A673 (cell line): ENCODE measurements at regions not wholly inside any gene's neighbourhood (a gene's known extent, or its start where the extent isn't known, plus 50 kb on each side); places are given as distances from the start of the nearest gene placed in this dataset.

Experiments
- EZH2 ChIP-seq: fragments of 200-600 bp; sonication (generic); IDR thresholded peaks from 2 replicates; pipeline ENCODE4 v1.6.1; 2017; ENCODE audit warnings: borderline replicate concordance, low read depth, mild to moderate bottlenecking, mixed read lengths, antibody characterized with exemption, low read length; ENCODE audit not compliant: poor library complexity, severe bottlenecking
- TF ChIP-seq, protein P1 (sequence below): fragments of 300-800, 200-600 bp; sonication (generic); conservative IDR thresholded peaks from 2 replicates; pipeline ENCODE4 v1.5.1; 2017; ENCODE audit warnings: low read depth, mild to moderate bottlenecking, antibody characterized with exemption, low read length, moderate library complexity, mixed read lengths

DNA sequence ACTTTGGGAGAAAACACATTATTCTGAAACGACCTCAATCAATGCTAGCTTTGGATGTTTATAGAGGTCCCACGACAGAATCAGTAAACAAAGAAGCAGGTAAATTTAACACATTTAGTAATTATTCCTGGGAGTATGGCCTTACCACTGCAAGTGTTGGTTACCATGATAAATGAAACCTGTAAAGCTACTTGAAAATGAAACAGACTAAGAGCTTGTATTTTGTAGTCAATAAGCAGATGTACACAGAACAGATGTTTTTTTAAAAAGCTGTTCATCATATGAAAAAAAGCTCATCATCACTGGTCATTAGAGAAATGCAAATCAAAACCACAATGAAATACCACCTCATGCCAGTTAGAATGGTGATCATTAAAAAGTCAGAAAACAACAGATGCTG, 295.3 kb upstream of the XYLT1 start:
- TF ChIP-seq, protein P1, sequence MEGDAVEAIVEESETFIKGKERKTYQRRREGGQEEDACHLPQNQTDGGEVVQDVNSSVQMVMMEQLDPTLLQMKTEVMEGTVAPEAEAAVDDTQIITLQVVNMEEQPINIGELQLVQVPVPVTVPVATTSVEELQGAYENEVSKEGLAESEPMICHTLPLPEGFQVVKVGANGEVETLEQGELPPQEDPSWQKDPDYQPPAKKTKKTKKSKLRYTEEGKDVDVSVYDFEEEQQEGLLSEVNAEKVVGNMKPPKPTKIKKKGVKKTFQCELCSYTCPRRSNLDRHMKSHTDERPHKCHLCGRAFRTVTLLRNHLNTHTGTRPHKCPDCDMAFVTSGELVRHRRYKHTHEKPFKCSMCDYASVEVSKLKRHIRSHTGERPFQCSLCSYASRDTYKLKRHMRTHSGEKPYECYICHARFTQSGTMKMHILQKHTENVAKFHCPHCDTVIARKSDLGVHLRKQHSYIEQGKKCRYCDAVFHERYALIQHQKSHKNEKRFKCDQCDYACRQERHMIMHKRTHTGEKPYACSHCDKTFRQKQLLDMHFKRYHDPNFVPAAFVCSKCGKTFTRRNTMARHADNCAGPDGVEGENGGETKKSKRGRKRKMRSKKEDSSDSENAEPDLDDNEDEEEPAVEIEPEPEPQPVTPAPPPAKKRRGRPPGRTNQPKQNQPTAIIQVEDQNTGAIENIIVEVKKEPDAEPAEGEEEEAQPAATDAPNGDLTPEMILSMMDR, result no peak
- no peak for TF ChIP-seq EZH2
